Stimulated activated CD4-positive, alpha-beta T cell treated with anti-CD3 and anti-CD28 coated beads, Interleukin-15, amount 100 ng/mL, for 48 hours (primary cell): ENCODE measurements at regions not wholly inside any gene's neighbourhood (a gene's known extent, or its start where the extent isn't known, plus 50 kb on each side); places are given as distances from the start of the nearest gene placed in this dataset.

Experiments used
- DNase-seq, 2 donors: peaks; one replicate each; pipeline ENCODE4 v3.0.0-alpha.2; 2020; ENCODE audit warnings: low read depth in 2 of 2

DNA sequence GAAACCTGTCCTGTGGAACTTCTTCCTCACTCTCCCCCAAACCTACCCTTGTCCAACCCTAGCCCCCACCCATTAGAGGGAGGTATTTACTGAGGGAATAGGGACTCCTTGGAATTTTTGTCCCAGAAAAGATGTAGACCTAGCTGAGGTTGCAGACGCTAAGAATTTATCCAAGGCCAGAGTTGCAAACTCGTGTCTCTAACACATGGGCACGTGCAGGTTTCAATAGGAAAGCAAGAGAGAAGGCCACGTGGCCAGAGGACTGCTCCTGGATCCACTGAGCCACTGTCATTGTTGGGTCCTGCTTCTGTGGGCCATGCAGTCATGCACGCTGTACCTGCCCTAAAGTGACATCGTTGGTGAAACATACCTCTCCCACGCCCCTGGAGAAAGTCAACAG is 243.4 kb upstream of the KCNG1 start:
- DNase-seq = no peak

DNA sequence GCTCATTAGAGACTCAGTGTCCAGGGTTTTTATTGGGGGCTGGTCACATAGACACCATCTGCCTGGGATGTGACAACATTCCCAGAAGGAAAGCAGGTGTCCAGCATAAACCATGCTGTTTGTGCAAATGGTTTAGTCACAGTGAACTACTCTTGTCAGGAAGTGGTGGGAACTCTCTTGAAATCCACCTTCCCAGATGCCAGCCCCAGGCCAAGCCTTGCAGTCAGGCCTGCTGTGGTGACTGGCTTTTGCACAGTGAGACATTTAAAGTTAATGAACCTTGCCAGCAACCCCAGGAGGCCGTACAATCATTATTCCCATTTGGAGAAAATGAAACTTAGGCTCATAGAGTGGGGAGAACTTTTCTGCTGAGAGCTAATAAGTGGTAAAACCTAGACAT is 242.5 kb upstream of the KCNG1 start:
- no peak for DNase-seq

DNA sequence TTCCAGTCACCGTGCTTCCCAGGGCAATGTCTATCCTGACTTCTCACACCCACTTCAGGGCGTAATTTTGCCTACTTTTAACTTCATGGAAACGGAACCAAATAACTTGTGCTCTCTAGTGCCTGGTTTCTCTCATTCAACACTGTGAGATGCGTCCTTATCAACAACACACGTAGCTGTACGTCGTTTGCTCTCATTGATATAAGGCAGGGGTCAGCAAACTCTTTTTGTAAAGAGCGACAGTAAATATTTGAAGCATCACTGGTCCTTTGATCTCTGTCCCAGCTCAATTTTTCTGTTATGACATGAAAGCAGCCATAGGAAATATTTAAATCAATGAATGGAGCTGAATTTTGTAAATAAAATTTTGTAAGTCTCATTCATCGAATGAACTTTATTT is 239.3 kb upstream of the KCNG1 start:
- no peak for DNase-seq

DNA sequence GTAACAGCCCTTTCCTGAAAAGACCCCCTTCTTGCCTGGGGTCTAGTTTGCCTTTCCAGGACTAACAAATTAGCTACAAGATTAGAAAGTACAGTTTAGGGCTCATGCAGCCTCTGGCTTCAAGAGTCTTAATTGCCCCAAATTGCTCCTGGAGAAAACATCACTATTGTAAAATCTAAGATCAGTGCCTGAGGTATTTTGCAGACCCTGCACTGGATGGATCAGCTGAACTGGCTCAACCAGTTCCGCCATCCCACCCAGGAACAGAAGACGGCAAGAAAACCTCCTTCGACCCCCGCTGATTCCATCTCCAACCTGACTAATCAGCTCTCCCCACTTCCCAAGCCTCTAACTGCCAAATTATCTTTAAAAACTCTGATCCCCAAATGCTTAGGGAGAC is 236.5 kb upstream of the KCNG1 start:
- DNase-seq = no peak

DNA sequence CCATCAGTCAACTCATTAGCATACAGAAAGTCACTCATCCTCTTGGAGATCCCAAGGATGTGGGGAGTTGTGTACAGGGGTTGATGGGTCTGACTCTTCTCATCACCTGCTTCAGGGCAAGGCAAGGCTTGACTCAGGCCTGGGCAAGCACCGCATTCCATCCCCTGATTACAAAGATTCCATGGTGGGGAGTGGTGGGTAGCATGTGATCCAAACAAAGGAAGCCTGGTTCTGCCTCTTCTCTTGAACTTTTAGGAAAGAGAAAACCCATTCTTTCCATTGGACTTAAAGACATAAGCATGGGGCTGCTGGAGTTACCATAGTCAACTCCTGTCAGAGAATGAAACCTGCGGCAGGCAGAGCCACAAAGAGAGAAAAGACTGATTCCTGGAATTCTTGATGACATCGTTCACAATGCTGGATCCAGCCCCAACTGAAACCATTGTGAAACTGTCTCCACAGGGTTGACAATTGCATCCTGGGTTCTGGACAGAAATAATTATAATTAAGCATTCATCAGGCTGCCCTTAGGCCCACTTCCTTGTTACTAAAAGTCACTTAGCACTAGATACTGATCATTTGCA is 235.8 kb upstream of the KCNG1 start:
- DNase-seq = no peak

DNA sequence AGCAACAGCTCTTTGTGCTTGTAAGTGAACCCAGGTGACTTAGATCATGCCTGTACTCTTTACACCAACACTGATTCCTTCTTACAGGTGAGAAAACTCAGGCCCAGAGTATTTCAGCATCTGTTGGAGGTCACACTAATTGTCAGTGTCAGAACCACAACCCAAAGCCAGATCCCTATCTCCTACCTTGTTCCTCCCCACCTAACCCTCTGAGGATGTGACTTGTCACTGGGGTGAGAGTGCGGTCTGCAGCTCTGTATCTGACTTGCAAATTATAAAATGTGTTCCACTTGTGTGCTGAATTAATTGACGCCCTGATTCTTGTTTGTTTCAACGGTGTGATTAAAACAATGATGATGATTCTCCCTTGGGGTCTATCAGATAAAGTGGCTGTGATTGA is 232.5 kb upstream of the KCNG1 start:
- DNase-seq = no peak

DNA sequence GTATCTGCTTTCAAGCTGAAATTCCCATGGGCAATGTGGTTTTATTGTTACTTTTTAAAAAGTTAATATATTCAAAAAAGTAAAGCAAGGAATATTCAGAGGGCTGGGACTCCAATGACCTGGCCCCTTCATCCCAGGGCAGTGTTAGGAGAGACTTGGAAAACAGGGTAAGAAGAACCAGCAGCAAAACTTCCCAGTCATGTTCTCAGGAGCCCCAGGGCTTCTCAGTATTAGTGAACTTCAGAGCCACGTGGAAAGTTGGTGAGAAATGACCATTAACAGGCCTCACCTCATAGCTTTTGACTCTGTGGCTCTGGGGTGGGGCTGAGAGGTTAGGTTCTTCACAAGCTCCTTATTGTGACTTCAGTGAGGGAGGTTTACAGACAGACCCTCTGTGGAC is 230.4 kb upstream of the KCNG1 start:
- DNase-seq = no peak

DNA sequence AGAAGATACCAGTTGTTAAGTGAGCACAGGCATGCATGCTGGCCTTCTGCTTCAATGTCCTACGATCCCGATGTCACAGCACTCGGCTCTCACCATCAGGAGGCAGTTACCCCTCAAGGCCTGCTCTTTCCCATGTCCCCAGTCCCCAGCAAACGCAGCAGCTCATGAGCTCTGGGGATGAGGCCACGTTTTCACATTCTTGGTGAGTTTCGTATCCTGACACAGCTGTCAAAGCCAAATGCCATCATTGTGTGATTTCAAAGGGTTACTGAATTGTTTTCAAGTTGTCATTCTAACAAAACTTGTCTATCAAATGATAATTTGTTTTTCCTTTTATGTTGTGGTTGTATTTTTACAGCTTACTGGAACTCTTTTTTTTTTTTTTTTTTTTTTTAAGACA is 226.9 kb upstream of the KCNG1 start:
- no peak for DNase-seq

DNA sequence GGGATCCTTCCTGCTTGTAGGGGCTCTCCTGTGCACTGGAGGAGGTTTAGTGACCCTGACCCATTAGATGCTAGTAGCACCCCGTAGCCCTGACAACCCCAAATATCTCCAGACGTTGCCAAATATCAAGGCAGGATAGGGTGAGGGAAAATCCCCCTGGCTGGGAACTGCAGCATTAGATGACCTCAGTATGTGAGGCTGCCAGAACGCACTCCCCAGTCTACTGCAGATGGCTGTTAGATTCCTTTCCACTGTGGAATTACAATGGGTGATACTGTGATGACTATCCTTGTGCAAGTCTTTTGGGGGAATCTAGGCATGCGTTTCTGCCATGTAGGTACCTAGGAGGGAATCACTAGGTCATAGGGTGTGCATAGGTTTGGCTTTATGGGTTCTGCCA is 226.3 kb upstream of the KCNG1 start:
- DNase-seq = no peak

DNA sequence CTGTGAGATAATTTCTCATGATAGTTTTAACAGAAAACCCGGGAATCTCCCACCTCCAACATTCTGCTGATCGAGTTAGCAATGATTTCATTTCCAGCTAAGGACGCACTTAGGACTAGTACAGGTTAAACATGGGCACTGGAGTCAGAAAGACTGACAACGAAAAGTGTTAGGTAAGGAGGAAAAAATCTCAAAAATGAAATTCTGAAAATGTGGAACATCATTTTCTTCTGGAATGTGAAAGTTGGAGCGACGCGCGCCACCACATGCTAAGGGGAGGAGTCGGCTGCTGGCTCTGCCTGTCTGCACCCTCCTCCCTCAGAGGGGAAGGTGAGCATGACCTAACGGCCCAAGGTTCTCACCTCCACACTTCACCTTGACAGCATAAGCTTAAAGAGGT is 221.6 kb upstream of the KCNG1 start:
- DNase-seq = no peak

DNA sequence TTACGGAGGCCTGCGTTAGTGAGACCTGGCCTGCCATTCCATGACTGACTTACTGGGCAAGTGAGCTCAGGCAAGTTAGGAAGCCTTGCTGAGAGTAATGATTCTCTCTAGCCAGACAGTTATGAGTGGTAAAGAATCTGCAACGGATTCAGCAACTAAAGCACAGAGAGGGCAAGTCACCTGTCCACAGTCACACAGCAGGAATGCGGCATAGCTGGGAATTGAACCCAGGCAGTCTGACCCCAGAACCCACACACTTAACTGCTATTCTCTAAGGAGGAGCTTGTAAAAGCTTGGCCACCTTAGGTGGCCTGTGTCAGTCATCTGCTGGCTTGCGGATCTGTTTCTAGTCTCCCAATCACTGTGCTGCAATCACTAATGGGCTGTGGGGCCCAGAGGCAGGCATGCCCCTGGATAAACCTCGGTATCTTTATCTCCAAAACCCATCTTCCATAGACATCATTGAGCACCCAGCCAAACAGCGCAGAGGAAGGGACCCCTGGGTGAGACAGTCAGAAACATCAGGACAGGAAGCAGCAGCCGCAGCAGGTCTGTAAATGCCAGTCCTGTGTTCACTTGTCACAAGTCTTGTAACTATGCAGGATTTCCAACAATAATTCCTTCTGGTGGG is 215.9 kb upstream of the KCNG1 start:
- DNase-seq = no peak

DNA sequence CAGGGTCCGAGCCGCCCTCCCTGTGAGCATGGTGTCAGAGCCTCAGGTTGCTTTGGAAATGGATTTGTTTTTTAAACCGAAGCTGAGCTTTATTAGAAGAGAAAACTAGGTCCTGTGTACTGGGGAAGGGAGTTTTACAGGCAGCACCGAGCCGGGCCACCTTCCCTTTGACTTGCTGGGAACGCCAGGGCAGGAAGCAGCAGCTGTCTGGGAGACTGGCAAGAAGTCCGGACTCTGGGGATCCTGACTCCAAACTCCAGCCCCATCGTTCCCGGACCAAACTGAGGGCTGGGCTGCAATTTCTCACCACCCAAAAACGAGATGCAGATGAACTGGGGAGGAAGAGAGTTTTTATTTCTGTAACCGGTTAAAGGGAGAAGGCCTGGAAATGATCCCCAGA is 214.9 kb upstream of the KCNG1 start:
- DNase-seq = no peak

DNA sequence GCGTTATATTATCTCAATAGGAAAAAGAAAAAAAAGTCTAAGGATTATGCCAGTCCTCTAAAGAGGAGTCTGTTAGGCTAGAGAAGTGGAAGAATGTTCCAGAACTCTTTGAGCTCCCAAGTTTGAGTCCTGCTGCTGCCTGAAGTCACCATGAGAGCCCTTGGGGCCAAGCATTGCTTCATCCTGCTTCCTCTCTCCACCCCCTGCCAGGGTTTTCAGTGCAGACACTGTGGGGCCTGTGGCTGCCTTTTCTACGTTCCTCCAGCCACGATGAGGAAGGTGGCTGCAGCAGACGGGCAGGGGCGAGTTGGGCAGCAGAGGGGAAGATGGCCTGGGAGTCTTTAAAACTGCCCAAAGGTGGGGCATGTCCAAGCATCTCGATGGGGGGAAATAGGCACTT is 214.4 kb upstream of the KCNG1 start:
- DNase-seq = no peak

DNA sequence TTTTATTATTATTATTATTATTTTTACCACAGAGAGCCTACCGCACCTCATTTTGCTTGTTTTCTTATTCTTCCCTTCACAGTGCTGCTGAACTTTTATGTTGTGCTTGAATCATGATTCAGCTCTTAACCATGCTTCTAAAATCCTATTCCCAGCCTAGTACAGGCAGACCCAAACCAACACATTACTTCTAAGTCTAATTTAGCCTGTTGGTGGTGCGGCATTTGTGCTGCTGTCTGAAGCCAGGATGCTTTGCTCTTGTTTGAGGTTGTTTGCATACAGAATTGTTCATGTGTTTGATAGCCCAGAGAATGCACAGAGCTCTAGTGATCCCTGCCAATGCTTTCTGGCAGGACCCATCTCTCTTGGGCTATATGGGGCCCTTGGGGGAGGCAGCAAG is 213.5 kb upstream of the KCNG1 start:
- DNase-seq = no peak

DNA sequence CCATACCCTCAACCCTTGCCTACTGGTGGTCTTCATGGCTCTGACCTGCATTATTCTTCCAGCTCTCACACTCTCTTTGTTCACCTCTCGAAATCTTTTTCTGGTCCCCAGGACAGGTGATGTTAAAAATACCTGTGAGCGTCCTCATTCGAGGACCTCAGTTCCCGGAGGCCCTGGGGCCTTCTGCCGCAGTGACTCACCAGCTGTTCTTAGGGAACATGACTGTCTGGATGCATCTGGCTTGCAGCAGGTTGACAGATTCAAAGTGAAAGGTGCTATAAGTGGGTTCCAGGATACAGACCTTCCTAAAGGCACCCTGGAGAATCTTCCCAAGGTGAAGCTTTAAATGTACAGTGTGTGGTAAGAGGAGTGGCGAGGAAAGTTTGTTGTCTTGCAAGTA is 210.4 kb upstream of the KCNG1 start:
- no peak for DNase-seq

DNA sequence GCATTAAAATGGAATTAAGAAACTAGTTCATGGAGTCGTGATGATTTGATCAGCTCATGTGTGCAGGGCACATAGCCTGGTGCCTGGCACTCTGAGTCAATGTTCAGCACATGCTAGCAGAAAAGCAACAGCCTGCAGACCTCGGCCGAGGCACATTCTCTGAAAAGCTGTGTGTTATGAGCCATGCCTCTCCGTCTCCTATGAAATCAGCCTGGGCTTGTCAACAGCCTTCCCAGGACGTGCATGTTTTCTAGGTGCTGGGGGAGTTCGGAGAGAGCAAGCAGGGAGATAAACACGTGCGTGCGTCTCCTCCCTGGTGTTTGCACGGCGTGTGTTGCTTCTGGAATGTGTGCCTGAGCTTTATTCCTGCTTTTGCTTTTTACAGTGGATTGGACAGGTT is 207.8 kb upstream of the KCNG1 start:
- DNase-seq = no peak

DNA sequence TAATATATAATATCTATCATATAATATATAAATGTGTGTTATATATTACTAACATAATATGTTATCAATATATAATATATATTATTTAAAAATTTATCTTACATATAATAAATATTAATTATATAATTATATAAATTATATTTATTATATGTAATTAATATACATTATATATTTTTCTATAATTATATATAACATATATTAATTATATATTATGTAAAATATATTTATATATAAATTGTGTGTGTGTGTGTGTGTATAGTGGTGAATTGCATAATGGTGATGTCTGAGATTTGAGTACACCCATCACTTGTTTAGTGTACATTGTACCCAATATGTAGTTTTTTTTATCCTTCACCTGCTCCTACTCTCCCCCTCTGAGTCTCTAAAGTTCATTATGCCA is 205.9 kb upstream of the KCNG1 start:
- DNase-seq = no peak

DNA sequence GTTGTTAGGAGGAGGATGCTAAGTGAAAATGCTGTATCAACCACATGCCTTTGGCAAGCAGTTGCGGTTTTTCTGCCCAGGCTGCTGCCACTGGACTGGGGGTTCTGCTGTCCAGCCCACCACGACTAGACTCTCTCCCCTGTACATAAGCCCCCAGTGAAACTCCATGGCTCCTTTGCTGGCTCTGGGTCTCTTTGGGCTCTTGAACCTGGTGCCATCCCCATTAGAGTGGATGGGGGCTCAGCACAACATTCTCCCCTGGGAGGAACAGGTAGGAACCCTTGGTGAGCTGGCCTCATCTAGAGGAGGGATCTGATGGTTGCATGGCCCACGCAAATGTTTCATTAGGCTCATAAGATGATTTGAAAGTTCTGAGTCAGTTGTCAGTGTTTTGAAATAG is 204.8 kb upstream of the KCNG1 start:
- no peak for DNase-seq

DNA sequence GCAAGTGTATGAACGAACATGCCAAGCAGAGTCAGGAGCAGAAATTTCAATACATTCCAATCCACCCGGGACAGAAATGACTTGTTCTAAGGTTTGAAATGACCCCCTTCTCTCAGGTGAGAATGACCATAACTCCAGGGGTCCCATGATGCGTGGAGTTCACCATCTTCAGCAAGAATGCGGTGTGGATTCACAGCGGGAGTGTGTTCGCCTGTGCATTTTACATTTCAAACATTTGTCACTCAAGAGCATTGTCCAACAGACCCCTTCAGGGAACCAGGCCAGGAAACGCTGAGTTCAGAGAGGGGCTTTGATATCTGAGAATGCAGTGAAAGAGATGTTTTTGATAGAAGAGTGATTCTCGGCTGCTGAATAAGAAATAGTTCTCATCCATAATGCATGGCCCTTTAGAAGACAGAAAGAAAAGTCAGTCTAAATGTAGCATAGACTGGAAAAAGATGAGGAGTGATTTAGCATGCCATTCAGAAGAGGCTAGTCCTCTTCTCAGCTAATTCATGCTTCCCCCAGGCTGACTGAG is 200.3 kb upstream of the KCNG1 start:
- no peak for DNase-seq

DNA sequence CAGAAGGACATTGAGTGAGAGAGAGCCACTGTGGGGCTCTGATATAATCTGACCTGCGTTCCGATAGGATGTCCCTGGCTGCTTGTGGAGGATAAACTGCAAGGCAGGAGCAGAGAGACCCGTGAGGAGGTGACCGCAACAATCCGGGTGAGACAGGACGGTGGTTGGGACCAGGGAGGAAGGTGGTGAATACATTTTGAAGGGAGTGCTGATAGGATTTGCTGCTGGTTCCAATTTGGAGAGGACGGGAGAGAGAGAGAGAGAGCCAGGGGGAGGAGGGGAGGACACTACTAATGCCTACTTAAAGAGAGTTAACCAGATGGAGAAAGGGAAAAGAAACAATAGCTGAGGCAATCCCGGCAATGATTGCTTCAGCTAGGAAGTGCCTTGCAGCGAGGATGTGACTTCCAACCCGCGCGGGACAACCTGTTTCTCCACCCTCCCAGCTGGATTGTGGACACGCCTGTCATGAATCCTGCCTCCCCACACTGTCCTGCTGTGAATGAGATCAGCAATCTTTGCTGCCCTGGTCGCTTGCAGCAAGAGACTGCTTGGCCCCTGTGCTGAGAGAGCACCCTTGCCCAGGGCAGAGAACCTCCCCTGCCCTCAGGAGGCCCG is 199.0 kb upstream of the KCNG1 start:
- no peak for DNase-seq

DNA sequence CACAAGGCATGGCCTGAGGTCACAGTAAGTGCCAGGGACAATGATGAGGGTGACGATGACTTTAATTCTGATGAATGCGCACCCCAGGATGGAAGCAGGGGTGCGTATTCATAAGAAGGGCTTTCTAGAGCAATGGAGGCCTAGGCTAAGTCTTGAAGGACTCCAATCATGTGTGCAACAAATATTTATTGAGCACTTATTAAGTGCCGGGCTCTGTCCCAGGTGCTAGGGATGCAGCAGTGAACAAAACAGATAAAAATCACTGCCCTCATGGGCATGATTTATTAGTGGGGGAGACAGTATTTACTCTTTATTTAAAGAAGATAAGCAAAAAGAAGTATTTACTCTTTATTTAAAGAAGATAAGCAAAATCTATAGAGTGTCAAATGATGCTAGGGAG is 198.2 kb upstream of the KCNG1 start:
- no peak for DNase-seq

DNA sequence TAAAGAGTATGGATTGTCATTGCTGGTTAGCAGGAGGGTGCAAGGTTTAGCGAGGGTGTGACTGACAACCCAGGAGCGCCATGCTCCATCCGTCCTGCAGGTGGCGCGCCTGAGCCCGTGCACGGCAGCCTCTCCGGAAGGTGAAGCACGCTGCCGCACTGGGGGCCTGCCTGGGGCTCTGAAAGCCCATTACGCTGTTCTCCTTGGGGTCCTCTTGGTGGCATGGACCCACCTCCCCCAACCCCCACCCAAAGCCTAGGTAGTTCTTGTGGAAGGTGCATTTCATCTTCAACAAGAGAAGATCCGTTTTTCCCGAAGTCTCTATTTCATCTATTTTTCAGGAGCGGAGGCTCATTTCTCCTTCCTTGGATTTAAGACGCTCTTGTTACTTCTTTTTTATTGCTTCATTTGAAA is 197.4 kb upstream of the KCNG1 start:
- DNase-seq = peak; percentile 52 to 59

DNA sequence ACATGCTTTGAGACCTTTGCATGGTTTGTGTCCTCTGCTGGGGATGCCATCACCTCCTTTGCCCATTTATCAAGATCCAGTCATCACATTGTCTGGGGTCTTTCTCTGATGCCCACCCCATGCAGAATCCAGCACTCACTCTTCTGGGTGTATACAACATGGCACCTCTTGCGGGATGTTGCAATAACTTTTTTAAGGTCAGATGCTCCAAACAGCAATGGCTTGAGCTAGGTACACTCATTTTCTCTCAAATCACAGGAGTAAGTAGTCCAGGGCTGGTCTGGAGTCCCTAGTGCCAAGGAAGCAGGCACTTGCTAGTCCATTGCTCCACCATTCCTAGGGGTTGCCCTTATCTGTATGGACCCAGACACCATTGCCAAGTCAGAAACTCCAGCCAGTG is 196.6 kb upstream of the KCNG1 start:
- no peak for DNase-seq

DNA sequence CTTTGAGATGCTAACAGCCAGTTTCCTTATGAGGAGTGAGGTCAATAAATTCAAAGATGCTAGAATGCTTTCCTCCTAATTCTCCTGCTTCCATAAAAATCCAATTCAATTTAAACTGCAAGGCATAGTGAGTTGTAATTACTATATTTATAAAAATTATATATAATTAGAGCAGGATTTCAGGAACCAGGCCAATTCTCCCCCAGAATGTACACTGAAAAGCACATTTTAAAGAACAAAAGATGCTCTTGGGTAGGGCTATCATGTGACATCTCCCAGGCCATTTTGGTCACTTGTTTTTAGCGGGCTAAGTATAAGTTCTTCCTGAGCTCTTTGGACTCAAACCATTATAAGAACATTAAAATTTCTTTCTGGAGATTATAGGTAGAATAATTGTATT is 195.7 kb upstream of the KCNG1 start:
- no peak for DNase-seq
